ENCODE measurements at regions not wholly inside any gene's neighbourhood (a gene's known extent, or its start where the extent isn't known, plus 50 kb on each side); places are given as distances from the start of the nearest gene placed in this dataset.

DNA sequence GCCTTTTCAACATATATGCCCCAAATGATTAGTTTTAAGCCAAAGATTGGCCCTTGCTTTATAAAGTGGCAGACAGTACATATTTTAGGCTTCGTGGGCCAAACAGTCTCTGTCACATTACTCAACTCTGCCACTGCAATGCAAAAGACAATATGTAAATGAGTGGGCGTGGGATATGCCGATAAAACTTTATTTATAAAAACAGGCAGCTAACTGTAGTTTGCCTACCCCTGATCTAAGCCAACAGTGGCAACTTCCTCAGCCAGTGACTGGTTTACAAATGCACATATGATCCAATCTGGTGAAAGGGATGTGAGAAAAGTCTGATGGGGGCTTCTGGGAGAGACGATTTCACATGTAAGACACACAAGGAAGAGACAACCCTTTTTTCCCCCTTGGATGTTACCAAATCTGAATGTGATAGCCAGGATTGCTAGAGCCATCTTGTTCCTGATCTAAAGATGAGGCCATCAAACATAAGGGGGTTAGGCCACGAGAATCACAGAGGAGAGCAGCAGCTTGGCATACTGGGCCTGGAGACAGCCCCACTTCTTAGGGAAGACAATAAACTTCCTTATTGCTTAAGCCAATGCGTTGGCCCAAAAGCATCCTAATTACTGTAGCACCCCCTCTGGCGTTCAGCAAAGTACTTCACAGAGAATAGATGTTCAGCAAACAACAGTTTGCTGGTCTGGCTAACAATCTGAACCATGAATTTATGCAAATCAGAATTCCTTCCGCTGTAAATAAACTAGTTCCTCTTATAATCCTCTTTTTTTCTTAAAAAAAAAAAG lies 75.2 kb upstream of the TMCC3 start (continued):
- TF ChIP-seq ARID2 (CRISPR knock-in tag; IDR thresholded peaks at IDR 0.05; ENCODE audit: borderline replicate concordance) (no peak), MTF1 (CRISPR knock-in tag; IDR thresholded peaks at IDR 0.05) (no peak), ZNF329 (CRISPR knock-in tag; IDR thresholded peaks at IDR 0.05; ENCODE audit: low read depth) (no peak)
- TF ChIP-seq, protein P1, sequence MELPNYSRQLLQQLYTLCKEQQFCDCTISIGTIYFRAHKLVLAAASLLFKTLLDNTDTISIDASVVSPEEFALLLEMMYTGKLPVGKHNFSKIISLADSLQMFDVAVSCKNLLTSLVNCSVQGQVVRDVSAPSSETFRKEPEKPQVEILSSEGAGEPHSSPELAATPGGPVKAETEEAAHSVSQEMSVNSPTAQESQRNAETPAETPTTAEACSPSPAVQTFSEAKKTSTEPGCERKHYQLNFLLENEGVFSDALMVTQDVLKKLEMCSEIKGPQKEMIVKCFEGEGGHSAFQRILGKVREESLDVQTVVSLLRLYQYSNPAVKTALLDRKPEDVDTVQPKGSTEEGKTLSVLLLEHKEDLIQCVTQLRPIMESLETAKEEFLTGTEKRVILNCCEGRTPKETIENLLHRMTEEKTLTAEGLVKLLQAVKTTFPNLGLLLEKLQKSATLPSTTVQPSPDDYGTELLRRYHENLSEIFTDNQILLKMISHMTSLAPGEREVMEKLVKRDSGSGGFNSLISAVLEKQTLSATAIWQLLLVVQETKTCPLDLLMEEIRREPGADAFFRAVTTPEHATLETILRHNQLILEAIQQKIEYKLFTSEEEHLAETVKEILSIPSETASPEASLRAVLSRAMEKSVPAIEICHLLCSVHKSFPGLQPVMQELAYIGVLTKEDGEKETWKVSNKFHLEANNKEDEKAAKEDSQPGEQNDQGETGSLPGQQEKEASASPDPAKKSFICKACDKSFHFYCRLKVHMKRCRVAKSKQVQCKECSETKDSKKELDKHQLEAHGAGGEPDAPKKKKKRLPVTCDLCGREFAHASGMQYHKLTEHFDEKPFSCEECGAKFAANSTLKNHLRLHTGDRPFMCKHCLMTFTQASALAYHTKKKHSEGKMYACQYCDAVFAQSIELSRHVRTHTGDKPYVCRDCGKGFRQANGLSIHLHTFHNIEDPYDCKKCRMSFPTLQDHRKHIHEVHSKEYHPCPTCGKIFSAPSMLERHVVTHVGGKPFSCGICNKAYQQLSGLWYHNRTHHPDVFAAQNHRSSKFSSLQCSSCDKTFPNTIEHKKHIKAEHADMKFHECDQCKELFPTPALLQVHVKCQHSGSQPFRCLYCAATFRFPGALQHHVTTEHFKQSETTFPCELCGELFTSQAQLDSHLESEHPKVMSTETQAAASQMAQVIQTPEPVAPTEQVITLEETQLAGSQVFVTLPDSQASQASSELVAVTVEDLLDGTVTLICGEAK (IDR thresholded peaks at IDR 0.05): no peak
- TF ChIP-seq, protein P1 (CRISPR knock-in tag; IDR thresholded peaks at IDR 0.05): peak; percentile 84; the same call in 1 of the 2 replicates
- TF ChIP-seq, protein P2, sequence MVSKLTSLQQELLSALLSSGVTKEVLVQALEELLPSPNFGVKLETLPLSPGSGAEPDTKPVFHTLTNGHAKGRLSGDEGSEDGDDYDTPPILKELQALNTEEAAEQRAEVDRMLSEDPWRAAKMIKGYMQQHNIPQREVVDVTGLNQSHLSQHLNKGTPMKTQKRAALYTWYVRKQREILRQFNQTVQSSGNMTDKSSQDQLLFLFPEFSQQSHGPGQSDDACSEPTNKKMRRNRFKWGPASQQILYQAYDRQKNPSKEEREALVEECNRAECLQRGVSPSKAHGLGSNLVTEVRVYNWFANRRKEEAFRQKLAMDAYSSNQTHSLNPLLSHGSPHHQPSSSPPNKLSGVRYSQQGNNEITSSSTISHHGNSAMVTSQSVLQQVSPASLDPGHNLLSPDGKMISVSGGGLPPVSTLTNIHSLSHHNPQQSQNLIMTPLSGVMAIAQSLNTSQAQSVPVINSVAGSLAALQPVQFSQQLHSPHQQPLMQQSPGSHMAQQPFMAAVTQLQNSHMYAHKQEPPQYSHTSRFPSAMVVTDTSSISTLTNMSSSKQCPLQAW (CRISPR knock-in tag; IDR thresholded peaks at IDR 0.05): no peak
